Amniotic stem cell (primary cell): ENCODE measurements at regions not wholly inside any gene's neighbourhood (a gene's known extent, or its start where the extent isn't known, plus 50 kb on each side); places are given as distances from the start of the nearest gene placed in this dataset.

ENCODE experiments used
- DNase-seq: peaks from one replicate; lab custom pipeline; 2025; lab: John Stamatoyannopoulos, UW

DNA sequence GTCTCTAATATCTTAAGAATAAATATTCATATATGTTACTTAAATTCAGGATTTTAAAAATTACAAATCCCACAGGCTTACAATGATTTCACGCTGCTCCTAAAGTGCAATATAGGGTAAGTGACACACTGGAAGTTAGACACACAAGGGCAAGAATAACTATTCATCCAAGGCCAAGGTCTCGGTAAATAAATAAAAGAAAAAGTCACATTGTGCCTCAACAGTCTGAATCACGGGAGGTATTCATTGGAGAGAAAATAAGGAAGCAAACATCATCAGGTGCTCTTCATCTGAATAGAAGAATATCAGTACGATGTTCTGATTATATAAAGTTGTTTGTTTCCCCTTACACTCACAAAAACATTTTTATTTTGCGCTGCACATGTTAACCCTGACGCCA, 820.2 kb downstream of the TRIB2 start:
- DNase-seq = no peak

GRCh38 chr2:13537771-13538349, 821.1 kb downstream of the TRIB2 start:
- no peak for DNase-seq

DNA sequence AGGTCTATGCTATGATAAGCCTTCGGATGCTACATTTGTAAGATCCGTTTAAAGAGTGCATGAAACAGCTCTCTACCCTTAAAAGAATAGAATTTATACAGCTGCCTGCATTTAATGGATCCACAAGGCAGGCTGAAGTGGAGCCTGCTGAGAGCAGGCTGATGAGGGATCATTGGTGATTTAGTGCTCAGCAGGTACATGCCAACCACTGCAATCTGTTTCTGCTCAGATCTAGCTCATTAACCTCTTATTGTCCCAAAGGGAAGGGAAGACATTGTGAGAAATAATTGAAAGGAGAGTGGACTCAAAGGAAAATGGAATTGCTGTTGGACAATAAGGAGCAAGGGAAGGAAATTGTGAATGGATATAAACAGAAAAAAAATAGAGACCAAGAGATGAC, 822.6 kb downstream of the TRIB2 start:
- no peak for DNase-seq

- DNase-seq = no peak
These were observed 825.3 kb downstream of the TRIB2 start for GRCh38 chr2:13542061-13542460.

- no peak for DNase-seq
These were observed 825.9 kb downstream of the TRIB2 start for GRCh38 chr2:13542642-13543041.

- DNase-seq = no peak
These were observed 826.8 kb downstream of the TRIB2 start for GRCh38 chr2:13543550-13543949.

GRCh38 chr2:13545320-13545719, 828.6 kb downstream of the TRIB2 start:
- DNase-seq = no peak

DNA sequence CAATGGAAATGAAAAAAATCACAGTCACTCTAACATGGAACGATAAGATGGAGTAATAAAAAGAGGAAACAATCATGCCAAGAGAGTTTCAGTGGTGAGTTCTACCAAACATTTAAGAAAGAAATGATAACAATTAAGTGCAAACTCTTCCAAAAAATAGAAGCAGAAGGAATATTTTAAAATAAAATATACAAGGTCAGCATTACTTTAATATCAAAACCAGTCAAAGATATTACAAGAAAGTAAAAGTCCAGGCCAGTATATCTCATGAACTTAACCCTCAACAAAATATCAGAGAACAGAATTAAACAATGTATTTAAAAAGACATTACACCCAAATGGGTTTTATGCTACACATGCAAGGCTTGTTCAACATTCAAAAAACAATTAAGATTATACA, 829.4 kb downstream of the TRIB2 start:
- DNase-seq = no peak

GRCh38 chr2:13550285-13551231, 833.8 kb downstream of the TRIB2 start:
- DNase-seq = no peak

DNA sequence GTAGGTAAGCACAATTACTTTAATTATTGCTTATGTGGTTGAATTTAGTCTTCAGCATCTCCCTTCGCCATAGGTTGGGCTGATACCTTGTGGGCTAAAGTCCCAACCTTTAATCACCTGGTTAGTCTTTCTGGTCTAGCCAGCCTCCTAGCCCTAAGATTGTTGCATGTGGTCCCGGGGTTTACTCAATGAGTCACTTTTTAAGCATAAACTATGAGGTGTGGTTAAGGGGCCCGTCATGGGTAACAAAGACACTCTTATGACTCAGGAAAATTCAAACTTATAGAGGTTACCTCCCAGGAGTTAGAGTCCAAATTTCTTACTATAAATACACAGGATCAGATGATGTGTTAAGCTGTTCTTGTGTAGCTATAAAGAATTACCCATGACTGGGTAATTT, 841.6 kb downstream of the TRIB2 start:
- peak; percentile 21 for DNase-seq

DNA sequence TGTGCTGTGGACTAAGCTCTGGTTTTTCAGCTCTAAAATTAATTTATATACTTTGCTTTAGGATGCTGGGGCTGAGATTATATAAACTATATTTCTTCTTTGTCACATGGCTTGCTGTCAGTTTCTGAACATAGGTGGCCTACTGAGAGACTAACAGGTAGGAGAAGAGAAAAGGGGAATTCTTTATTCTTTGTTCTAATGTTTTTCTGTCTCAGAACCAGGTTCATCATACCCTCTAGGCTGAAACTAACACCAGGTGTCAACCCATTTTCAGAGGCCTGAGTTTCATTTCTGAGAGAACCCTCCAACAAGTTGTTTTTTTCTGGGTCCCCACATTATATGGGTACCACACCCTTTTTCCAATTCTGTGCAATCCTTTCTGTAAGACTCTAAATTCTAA, 843.6 kb downstream of the TRIB2 start:
- no peak for DNase-seq

- DNase-seq = no peak
These were observed 855.7 kb downstream of the TRIB2 start for GRCh38 chr2:13572466-13572865.

GRCh38 chr2:13574831-13575230, 858.1 kb downstream of the TRIB2 start:
- no peak for DNase-seq

- no peak for DNase-seq
These were observed 859.8 kb downstream of the TRIB2 start for GRCh38 chr2:13576406-13577036.

- no peak for DNase-seq
These were observed 861.8 kb downstream of the TRIB2 start for GRCh38 chr2:13578547-13578946.

DNA sequence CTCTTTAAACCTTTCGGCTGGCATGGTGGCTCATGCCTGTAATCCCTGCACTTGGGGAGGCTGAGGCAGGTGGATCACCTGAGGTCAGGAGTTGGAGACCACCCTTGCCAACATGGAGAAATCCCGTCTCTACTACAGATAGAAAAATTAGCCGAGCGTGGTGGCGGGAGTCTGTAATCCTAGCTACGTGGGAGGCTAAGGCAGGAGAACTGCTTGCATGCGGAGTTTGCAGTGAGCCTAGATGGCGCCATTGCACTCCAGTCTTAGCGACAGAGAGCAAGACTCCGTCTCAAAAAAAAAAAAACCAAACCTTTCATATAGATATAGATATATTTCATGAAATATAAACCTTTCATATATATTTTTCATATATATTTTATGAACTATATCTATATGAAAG, 864.7 kb downstream of the TRIB2 start:
- no peak for DNase-seq

- no peak for DNase-seq
These were observed 866.9 kb downstream of the TRIB2 start for GRCh38 chr2:13583609-13584008.

DNA sequence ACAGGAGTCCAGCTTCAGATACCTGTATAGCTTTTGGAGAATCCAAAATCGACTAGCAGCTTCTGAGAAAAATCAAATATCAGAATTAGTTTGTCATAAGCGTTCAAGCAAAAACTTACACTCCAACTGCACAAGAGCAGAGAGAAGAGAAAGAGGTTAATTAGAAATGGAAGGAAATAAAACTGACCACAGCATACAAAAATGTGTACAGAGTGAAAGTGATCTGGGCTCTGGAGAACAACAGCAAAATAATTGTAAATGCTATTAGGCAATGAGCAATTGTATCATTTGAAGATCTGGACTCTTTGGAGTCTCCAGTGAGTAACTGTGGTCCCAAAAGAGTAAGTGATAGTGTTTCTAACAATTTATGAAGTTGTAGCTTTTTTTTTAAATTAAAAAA, 867.3 kb downstream of the TRIB2 start:
- DNase-seq = no peak

GRCh38 chr2:13585732-13586131, 869.0 kb downstream of the TRIB2 start:
- DNase-seq = no peak

DNA sequence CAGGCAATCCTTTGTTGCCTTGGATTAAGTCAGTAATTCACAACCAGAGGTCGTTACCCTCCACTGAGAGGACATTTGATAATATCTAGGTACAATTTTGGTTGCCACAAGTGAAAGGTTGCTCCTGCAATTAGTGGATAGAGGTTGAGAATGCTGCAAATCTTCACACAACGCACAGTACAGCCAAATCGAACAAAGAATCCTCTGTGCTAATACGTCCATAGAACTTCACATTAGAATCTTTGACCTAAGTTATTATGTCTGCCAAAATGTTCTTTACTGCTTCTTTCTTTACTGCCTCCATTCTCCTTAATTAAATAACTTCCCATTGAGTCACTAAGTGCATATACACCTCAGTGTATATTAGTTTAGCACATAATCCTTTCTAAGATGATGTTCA, 879.5 kb downstream of the TRIB2 start:
- no peak for DNase-seq

DNA sequence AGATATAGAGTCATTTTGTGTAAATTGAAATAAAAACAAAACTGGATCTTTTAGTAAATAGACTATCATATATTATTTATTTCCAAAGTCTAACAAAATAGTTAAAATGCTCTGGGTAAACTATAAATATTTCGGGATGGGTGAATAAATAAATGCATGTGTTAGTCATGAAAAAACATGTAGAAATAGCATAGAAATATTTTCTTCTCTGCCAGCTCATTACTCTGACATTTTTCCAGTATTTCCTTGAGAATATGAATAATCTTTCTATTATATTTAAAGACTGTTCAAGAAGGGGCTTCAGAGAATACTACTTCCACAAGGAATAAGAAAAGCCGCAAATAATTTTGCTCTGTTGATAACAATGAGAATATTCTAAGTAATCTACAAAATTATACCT, 880.4 kb downstream of the TRIB2 start:
- DNase-seq = no peak

DNA sequence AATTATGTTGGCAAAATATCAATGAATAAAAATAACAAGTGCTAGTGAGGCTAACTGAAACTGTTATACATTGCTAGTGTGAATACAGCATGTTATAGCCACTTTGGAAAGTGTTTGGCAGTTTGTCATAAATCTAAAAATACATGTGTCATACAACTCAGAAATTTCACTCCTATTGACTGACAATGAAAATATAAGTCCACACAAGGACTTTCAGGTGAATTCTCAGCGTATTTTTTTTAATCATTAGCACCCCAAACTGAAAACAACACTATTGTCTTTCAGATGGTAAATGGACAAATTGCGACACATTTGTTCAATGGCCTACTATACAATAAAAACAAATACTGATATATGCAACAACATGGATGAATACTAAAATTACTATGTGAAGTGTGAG, 884.8 kb downstream of the TRIB2 start:
- no peak for DNase-seq
